Breast epithelium (tissue), 3 donors: ENCODE measurements at regions not wholly inside any gene's neighbourhood (a gene's known extent, or its start where the extent isn't known, plus 50 kb on each side); places are given as distances from the start of the nearest gene placed in this dataset.

Source experiments
- POLR2A ChIP-seq: fragments of 450-650 bp; IDR thresholded peaks from one replicate; pipeline ENCODE4 v1.6.1; 2016; ENCODE audit warnings: antibody characterized with exemption, mild to moderate bottlenecking, moderate library complexity
- POLR2AphosphoS5 ChIP-seq, 3 donors: sonication (generic); formaldehyde crosslinking; IDR thresholded peaks; one replicate each; pipeline ENCODE4 v1.6.1; 2017; ENCODE audit warnings: antibody characterized with exemption in 3 of 3
- TF ChIP-seq, protein P1 (sequence below), 3 donors: fragments of 450-650 bp; IDR thresholded peaks; one replicate each; pipeline ENCODE4 v1.5.1; 2016 to 2017; ENCODE audit warnings: antibody characterized with exemption in 3 of 3, mild to moderate bottlenecking in 3 of 3, moderate library complexity in 3 of 3

- no peak for TF ChIP-seq POLR2A
- TF ChIP-seq, protein P1, sequence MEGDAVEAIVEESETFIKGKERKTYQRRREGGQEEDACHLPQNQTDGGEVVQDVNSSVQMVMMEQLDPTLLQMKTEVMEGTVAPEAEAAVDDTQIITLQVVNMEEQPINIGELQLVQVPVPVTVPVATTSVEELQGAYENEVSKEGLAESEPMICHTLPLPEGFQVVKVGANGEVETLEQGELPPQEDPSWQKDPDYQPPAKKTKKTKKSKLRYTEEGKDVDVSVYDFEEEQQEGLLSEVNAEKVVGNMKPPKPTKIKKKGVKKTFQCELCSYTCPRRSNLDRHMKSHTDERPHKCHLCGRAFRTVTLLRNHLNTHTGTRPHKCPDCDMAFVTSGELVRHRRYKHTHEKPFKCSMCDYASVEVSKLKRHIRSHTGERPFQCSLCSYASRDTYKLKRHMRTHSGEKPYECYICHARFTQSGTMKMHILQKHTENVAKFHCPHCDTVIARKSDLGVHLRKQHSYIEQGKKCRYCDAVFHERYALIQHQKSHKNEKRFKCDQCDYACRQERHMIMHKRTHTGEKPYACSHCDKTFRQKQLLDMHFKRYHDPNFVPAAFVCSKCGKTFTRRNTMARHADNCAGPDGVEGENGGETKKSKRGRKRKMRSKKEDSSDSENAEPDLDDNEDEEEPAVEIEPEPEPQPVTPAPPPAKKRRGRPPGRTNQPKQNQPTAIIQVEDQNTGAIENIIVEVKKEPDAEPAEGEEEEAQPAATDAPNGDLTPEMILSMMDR (IDR thresholded peaks at IDR 0.05): no peak
- no peak for TF ChIP-seq POLR2AphosphoS5 (IDR thresholded peaks at IDR 0.05)
Measured at GRCh38 chr2:198640463-198640862, 817.3 kb downstream of the SATB2 start.
